Fibroblast of lung (primary cell): ENCODE measurements at regions not wholly inside any gene's neighbourhood (a gene's known extent, or its start where the extent isn't known, plus 50 kb on each side); places are given as distances from the start of the nearest gene placed in this dataset.

Experiments used
- EZH2 ChIP-seq: IDR thresholded peaks from 2 replicates; pipeline ENCODE4 v1.5.1; 2012; ENCODE audit warnings: low read length, control low read depth, mild to moderate bottlenecking; ENCODE audit errors: missing control alignments
- TF ChIP-seq, protein P1 (sequence below), 2 donors: IDR thresholded peaks in 1 of 2; conservative IDR thresholded peaks in 1 of 2; 1 replicate in 1 of 2; 2 replicates in 1 of 2; pipeline ENCODE4 v1.5.1; 2011 to 2012; ENCODE audit warnings: low read length in 2 of 2, control low read depth in 1 of 2, inconsistent platforms in 1 of 2, low read depth in 1 of 2, mild to moderate bottlenecking in 1 of 2

- TF ChIP-seq, protein P1, sequence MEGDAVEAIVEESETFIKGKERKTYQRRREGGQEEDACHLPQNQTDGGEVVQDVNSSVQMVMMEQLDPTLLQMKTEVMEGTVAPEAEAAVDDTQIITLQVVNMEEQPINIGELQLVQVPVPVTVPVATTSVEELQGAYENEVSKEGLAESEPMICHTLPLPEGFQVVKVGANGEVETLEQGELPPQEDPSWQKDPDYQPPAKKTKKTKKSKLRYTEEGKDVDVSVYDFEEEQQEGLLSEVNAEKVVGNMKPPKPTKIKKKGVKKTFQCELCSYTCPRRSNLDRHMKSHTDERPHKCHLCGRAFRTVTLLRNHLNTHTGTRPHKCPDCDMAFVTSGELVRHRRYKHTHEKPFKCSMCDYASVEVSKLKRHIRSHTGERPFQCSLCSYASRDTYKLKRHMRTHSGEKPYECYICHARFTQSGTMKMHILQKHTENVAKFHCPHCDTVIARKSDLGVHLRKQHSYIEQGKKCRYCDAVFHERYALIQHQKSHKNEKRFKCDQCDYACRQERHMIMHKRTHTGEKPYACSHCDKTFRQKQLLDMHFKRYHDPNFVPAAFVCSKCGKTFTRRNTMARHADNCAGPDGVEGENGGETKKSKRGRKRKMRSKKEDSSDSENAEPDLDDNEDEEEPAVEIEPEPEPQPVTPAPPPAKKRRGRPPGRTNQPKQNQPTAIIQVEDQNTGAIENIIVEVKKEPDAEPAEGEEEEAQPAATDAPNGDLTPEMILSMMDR (conservative IDR thresholded peaks at IDR 0.05 in 1 of 2, IDR thresholded peaks at IDR 0.05 in 1 of 2; ENCODE audit: low read depth in 1 of 2, low read length in 2 of 2), result no peak
- TF ChIP-seq EZH2, result no peak
Observed at GRCh38 chr5:125179612-125180011, 433.2 kb upstream of the ZNF608 start.
